Heart left ventricle (tissue), 13 donors: ENCODE measurements at regions not wholly inside any gene's neighbourhood (a gene's known extent, or its start where the extent isn't known, plus 50 kb on each side); places are given as distances from the start of the nearest gene placed in this dataset.

ENCODE experiments used
- CTCF ChIP-seq, 12 donors: fragments of 200-600 bp; sonication (generic) in 4 of 12; IDR thresholded peaks; one replicate each; pipeline versions ENCODE4 v1.5.0 to v1.8.0; 2018 to 2022; ENCODE audit warnings: antibody characterized with exemption in 12 of 12, mild to moderate bottlenecking in 5 of 12
- POLR2A ChIP-seq, 2 donors: fragments of 450-650 bp; IDR thresholded peaks; one replicate each; pipeline ENCODE4 v1.6.1; 2017; ENCODE audit warnings: antibody characterized with exemption in 2 of 2, mild to moderate bottlenecking in 2 of 2, moderate library complexity in 2 of 2
- donor health status: ischemic (EF 13 %, LVEDD 7.1; RV severe dilation, severe dysfunction).
- donor health status: DM: no; HTN: yes; CAD: no.
- donor health status: DM: no; HTN: no; CAD: no.
- donor health status: ischemic (EF 25% LVEDD 6.9; RV normal size, moderate dysfunction).
- donor health status: ischemic (EF 25% LVEDD 5.7; RV mildly dilated, moderate dysfunction).
- donor health status: ischemic (EF 35%, LVEDD 5.7; RV mildly dilated, moderate dysfunction).
- donor health status: nonischemic (EF 11% LVEDD 7.7; RV severe dilation, severe dysfunction).
- donor health status: DM: yes; HTN: yes; CAD: no.
- donor health status: PGD.
- donor health status: ischemic (EF 29% LVEDD 5.4; RV normal size, mild dysfunction).
- donor health status: nonischemic (EF 23%, LVEDD 6.1; RV moderate dilation, normal function).

- no peak for TF ChIP-seq POLR2A (IDR thresholded peaks at IDR 0.05)
- TF ChIP-seq CTCF (IDR thresholded peaks at IDR 0.05), result no peak
Observed at GRCh38 chr18:76673281-76674185, 148.8 kb upstream of the ZNF236 start.
